ENCODE measurements at regions not wholly inside any gene's neighbourhood (a gene's known extent, or its start where the extent isn't known, plus 50 kb on each side); places are given as distances from the start of the nearest gene placed in this dataset.
"Not testable (repeated sequence)": the region's sequence is repeated elsewhere in the genome, so short reads cannot be mapped to it uniquely, and the experiment has no call there.

- no peak for DNase-seq (ENCODE audit: low spot score)
Measured at GRCh38 chr20:40634891-40635290, 54.1 kb downstream of the MAFB start.

GRCh38 chr20:40633123-40633850, 55.7 kb downstream of the MAFB start:
- no peak for DNase-seq (ENCODE audit: low spot score)

GRCh38 chr20:40632346-40632976, 56.6 kb downstream of the MAFB start:
- no peak for DNase-seq (ENCODE audit: low spot score)

- DNase-seq (ENCODE audit: low spot score), result no peak
Measured at GRCh38 chr20:40631119-40631631, 57.9 kb downstream of the MAFB start.

GRCh38 chr20:40630713-40631112, 58.3 kb downstream of the MAFB start:
- DNase-seq (ENCODE audit: low spot score), result no peak

GRCh38 chr20:40630099-40630498, 58.9 kb downstream of the MAFB start:
- no peak for DNase-seq (ENCODE audit: low spot score)

- no peak for DNase-seq (ENCODE audit: low spot score)
Measured at GRCh38 chr20:40628877-40629276, 60.2 kb downstream of the MAFB start.

GRCh38 chr20:40619053-40619452, 70.0 kb downstream of the MAFB start:
- DNase-seq (ENCODE audit: low spot score), result not testable (repeated sequence)

- DNase-seq (ENCODE audit: low spot score), result no peak
Measured at GRCh38 chr20:40617594-40617993, 71.4 kb downstream of the MAFB start.

- DNase-seq (ENCODE audit: low spot score), result no peak
Measured at GRCh38 chr20:40612837-40613236, 76.2 kb downstream of the MAFB start.

GRCh38 chr20:40612247-40612646, 76.8 kb downstream of the MAFB start:
- DNase-seq (ENCODE audit: low spot score), result no peak

GRCh38 chr20:40610730-40611129, 78.3 kb downstream of the MAFB start:
- DNase-seq (ENCODE audit: low spot score), result no peak

GRCh38 chr20:40607927-40608326, 81.1 kb downstream of the MAFB start:
- no peak for DNase-seq (ENCODE audit: low spot score)

- no peak for DNase-seq (ENCODE audit: low spot score)
Measured at GRCh38 chr20:40606660-40607059, 82.4 kb downstream of the MAFB start.

- DNase-seq (ENCODE audit: low spot score), result no peak
Measured at GRCh38 chr20:40606237-40606636, 82.8 kb downstream of the MAFB start.

- no peak for DNase-seq (ENCODE audit: low spot score)
Measured at GRCh38 chr20:40604416-40604815, 84.6 kb downstream of the MAFB start.

- no peak for DNase-seq (ENCODE audit: low spot score)
Measured at GRCh38 chr20:40603057-40603651, 85.9 kb downstream of the MAFB start.

GRCh38 chr20:40602381-40602780, 86.7 kb downstream of the MAFB start:
- DNase-seq (ENCODE audit: low spot score), result no peak

- DNase-seq (ENCODE audit: low spot score), result peak; percentile 25
Measured at GRCh38 chr20:40600441-40601219, 88.4 kb downstream of the MAFB start.

- no peak for DNase-seq (ENCODE audit: low spot score)
Measured at GRCh38 chr20:40599987-40600386, 89.0 kb downstream of the MAFB start.

GRCh38 chr20:40592941-40593340, 96.1 kb downstream of the MAFB start:
- DNase-seq (ENCODE audit: low spot score), result no peak

GRCh38 chr20:40591536-40591935, 97.5 kb downstream of the MAFB start:
- no peak for DNase-seq (ENCODE audit: low spot score)

All from RKO (cell line).